HepG2 (cell line): ENCODE measurements at regions not wholly inside any gene's neighbourhood (a gene's known extent, or its start where the extent isn't known, plus 50 kb on each side); places are given as distances from the start of the nearest gene placed in this dataset.

Source experiments
- GFI1 ChIP-seq: sonication (generic); formaldehyde crosslinking; IDR thresholded peaks from 2 replicates; pipeline ENCODE4 v1.5.0; 2020; ENCODE audit warnings: missing genetic modification reagents, mild to moderate bottlenecking, borderline replicate concordance
- HMG20A ChIP-seq: IDR thresholded peaks from 2 replicates; pipeline ENCODE4 v1.6.1; 2016; ENCODE audit warnings: borderline replicate concordance
- HMGA1 ChIP-seq: sonication (generic); formaldehyde crosslinking; conservative IDR thresholded peaks from 2 replicates; pipeline ENCODE4 v1.4.0; 2020; ENCODE audit warnings: missing genetic modification reagents
- IRX3 ChIP-seq: sonication (generic); formaldehyde crosslinking; IDR thresholded peaks from 2 replicates; pipeline ENCODE4 v1.8.1; 2023; ENCODE audit warnings: mild to moderate bottlenecking, low read depth, missing genetic modification reagents, borderline replicate concordance
- NFKBIZ ChIP-seq: IDR thresholded peaks from 2 replicates; pipeline ENCODE4 v1.6.1; 2018; ENCODE audit warnings: missing genetic modification reagents, missing compliant biosample characterization
- SIX4 ChIP-seq: sonication (generic); formaldehyde crosslinking; IDR thresholded peaks from 2 replicates; pipeline ENCODE4 v1.4.0; 2020; ENCODE audit warnings: missing genetic modification reagents
- SRSF1 ChIP-seq: fragments of 200-400 bp; formaldehyde crosslinking; optimal IDR thresholded peaks from 2 replicates; pipeline ENCODE3; 2017; ENCODE audit warnings: mild to moderate bottlenecking, low read depth, low read length, moderate library complexity
- XRCC5 ChIP-seq: fragments of 200-400 bp; formaldehyde crosslinking; optimal IDR thresholded peaks from 2 replicates; pipeline ENCODE3; 2017; ENCODE audit warnings: mild to moderate bottlenecking, low read length
- ZNF234 ChIP-seq: sonication (generic); formaldehyde crosslinking; conservative IDR thresholded peaks from 2 replicates; pipeline ENCODE4 v1.5.1; 2020; ENCODE audit warnings: mild to moderate bottlenecking, missing genetic modification reagents
- ZNF30 ChIP-seq: sonication (generic); formaldehyde crosslinking; IDR thresholded peaks from 2 replicates; pipeline ENCODE4 v1.5.0; 2020; ENCODE audit warnings: mild to moderate bottlenecking, missing genetic modification reagents
- ZNF460 ChIP-seq: sonication (generic); formaldehyde crosslinking; IDR thresholded peaks from 2 replicates; pipeline ENCODE4 v1.5.1; 2020; ENCODE audit warnings: missing genetic modification reagents, mild to moderate bottlenecking, borderline replicate concordance
- ZNF562 ChIP-seq: sonication (generic); formaldehyde crosslinking; IDR thresholded peaks from 2 replicates; pipeline ENCODE4 v1.8.0; 2022; ENCODE audit warnings: missing genetic modification reagents, borderline replicate concordance
- ZSCAN21 ChIP-seq: sonication (generic); formaldehyde crosslinking; IDR thresholded peaks from 2 replicates; pipeline ENCODE4 v1.8.0; 2022; ENCODE audit warnings: mild to moderate bottlenecking, missing genetic modification reagents, moderate library complexity, borderline replicate concordance
- TF ChIP-seq, protein P1 (sequence below): sonication (generic); formaldehyde crosslinking; IDR thresholded peaks from 2 replicates; pipeline ENCODE4 v1.4.0; 2020; ENCODE audit warnings: mild to moderate bottlenecking, low read depth, missing genetic modification reagents
- TF ChIP-seq, protein P2 (sequence below): sonication (generic); formaldehyde crosslinking; IDR thresholded peaks from 2 replicates; pipeline ENCODE4 v1.4.0; 2020; ENCODE audit warnings: missing genetic modification reagents, mild to moderate bottlenecking, borderline replicate concordance
- TF ChIP-seq, protein P3 (sequence below): sonication (generic); formaldehyde crosslinking; IDR thresholded peaks from 2 replicates; pipeline ENCODE4 v1.4.0; 2020; ENCODE audit warnings: missing genetic modification reagents
- TF ChIP-seq, protein P4 (sequence below): sonication (generic); formaldehyde crosslinking; IDR thresholded peaks from 2 replicates; pipeline ENCODE4 v1.5.0; 2020; ENCODE audit warnings: missing genetic modification reagents
- TF ChIP-seq, protein P5 (sequence below): sonication (generic); formaldehyde crosslinking; IDR thresholded peaks from 2 replicates; pipeline ENCODE4 v1.9.0; 2022; ENCODE audit warnings: missing genetic modification reagents, mild to moderate bottlenecking, borderline replicate concordance
- TF ChIP-seq, protein P6 (sequence below): sonication (generic); formaldehyde crosslinking; IDR thresholded peaks from 2 replicates; pipeline ENCODE4 v1.4.0; 2020; ENCODE audit warnings: missing genetic modification reagents

DNA sequence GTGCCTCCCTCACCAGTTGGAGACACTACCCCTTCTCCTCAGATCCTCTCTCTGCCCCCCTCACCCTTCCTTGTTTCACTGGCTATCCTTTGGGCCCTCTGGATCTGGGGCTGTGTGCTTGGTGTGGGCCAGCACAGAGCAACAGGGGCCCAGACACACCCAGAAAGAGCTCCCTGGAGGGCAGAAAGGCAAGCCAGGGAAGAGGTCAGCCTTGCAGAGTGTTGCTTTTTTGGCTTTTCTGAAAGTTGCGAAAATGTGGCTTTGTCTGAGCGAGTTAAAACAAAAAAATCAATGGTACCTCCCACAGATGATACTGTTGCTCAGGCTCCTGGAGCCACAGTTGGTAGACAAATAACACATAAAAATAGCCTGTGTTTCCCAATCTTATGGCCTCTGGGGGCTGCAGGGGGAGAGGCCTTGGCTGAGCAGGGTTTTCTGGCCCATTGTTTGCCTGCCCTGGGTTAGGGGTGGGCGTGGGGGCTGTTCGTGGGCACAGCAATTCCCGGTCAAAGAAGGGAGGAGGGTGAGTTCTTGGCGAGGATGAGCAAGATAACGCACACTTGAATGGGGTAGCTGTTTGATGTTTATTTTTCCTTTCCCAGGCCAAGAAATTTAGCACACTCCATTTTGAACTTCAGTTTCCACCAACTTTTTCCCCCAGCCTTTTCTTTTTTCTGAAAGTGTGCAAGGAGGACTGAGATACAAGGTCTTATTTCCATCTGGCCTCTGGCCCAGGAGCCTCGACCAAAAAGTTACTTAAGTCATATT, 167.0 kb upstream of the HAAO start (continued):
- TF ChIP-seq, protein P1, sequence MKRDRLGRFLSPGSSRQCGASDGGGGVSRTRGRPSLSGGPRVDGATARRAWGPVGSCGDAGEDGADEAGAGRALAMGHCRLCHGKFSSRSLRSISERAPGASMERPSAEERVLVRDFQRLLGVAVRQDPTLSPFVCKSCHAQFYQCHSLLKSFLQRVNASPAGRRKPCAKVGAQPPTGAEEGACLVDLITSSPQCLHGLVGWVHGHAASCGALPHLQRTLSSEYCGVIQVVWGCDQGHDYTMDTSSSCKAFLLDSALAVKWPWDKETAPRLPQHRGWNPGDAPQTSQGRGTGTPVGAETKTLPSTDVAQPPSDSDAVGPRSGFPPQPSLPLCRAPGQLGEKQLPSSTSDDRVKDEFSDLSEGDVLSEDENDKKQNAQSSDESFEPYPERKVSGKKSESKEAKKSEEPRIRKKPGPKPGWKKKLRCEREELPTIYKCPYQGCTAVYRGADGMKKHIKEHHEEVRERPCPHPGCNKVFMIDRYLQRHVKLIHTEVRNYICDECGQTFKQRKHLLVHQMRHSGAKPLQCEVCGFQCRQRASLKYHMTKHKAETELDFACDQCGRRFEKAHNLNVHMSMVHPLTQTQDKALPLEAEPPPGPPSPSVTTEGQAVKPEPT (CRISPR knock-in tag), result no peak
- TF ChIP-seq HMGA1 (CRISPR knock-in tag), result no peak
- TF ChIP-seq, protein P2, sequence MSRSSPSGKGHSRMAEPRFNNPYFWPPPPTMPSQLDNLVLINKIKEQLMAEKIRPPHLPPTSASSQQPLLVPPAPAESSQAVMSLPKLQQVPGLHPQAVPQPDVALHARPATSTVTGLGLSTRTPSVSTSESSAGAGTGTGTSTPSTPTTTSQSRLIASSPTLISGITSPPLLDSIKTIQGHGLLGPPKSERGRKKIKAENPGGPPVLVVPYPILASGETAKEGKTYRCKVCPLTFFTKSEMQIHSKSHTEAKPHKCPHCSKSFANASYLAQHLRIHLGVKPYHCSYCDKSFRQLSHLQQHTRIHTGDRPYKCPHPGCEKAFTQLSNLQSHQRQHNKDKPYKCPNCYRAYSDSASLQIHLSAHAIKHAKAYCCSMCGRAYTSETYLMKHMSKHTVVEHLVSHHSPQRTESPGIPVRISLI, result no peak
- no peak for TF ChIP-seq ZNF30 (CRISPR knock-in tag)
- 0 out of 2 replicates have a peak, but pooled peaks have one; percentile 63 for TF ChIP-seq ZNF234 (CRISPR knock-in tag)
- no peak for TF ChIP-seq NFKBIZ (CRISPR knock-in tag)
- TF ChIP-seq ZSCAN21, result no peak
- TF ChIP-seq, protein P3, sequence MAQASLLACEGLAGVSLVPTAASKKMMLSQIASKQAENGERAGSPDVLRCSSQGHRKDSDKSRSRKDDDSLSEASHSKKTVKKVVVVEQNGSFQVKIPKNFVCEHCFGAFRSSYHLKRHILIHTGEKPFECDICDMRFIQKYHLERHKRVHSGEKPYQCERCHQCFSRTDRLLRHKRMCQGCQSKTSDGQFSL (CRISPR knock-in tag), result no peak
- TF ChIP-seq ZNF460 (CRISPR knock-in tag), result no peak
- TF ChIP-seq, protein P4, sequence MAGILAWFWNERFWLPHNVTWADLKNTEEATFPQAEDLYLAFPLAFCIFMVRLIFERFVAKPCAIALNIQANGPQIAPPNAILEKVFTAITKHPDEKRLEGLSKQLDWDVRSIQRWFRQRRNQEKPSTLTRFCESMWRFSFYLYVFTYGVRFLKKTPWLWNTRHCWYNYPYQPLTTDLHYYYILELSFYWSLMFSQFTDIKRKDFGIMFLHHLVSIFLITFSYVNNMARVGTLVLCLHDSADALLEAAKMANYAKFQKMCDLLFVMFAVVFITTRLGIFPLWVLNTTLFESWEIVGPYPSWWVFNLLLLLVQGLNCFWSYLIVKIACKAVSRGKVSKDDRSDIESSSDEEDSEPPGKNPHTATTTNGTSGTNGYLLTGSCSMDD (CRISPR knock-in tag), result no peak
- no peak for TF ChIP-seq XRCC5
- TF ChIP-seq, protein P5, sequence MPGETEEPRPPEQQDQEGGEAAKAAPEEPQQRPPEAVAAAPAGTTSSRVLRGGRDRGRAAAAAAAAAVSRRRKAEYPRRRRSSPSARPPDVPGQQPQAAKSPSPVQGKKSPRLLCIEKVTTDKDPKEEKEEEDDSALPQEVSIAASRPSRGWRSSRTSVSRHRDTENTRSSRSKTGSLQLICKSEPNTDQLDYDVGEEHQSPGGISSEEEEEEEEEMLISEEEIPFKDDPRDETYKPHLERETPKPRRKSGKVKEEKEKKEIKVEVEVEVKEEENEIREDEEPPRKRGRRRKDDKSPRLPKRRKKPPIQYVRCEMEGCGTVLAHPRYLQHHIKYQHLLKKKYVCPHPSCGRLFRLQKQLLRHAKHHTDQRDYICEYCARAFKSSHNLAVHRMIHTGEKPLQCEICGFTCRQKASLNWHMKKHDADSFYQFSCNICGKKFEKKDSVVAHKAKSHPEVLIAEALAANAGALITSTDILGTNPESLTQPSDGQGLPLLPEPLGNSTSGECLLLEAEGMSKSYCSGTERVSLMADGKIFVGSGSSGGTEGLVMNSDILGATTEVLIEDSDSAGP (CRISPR knock-in tag), result 0 out of 2 replicates have a peak, but pooled peaks have one; percentile 63
- TF ChIP-seq SIX4 (CRISPR knock-in tag), result no peak
- no peak; the same call in 1 of the 2 replicates for TF ChIP-seq IRX3 (CRISPR knock-in tag)
- TF ChIP-seq GFI1 (CRISPR knock-in tag), result no peak; the same call in 1 of the 2 replicates
- TF ChIP-seq, protein P6, sequence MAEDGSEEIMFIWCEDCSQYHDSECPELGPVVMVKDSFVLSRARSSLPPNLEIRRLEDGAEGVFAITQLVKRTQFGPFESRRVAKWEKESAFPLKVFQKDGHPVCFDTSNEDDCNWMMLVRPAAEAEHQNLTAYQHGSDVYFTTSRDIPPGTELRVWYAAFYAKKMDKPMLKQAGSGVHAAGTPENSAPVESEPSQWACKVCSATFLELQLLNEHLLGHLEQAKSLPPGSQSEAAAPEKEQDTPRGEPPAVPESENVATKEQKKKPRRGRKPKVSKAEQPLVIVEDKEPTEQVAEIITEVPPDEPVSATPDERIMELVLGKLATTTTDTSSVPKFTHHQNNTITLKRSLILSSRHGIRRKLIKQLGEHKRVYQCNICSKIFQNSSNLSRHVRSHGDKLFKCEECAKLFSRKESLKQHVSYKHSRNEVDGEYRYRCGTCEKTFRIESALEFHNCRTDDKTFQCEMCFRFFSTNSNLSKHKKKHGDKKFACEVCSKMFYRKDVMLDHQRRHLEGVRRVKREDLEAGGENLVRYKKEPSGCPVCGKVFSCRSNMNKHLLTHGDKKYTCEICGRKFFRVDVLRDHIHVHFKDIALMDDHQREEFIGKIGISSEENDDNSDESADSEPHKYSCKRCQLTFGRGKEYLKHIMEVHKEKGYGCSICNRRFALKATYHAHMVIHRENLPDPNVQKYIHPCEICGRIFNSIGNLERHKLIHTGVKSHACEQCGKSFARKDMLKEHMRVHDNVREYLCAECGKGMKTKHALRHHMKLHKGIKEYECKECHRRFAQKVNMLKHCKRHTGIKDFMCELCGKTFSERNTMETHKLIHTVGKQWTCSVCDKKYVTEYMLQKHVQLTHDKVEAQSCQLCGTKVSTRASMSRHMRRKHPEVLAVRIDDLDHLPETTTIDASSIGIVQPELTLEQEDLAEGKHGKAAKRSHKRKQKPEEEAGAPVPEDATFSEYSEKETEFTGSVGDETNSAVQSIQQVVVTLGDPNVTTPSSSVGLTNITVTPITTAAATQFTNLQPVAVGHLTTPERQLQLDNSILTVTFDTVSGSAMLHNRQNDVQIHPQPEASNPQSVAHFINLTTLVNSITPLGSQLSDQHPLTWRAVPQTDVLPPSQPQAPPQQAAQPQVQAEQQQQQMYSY, result no peak
- peak; percentile 26; the same call in 1 of the 2 replicates for TF ChIP-seq HMG20A (CRISPR knock-in tag)
- no peak for TF ChIP-seq SRSF1
- no peak for TF ChIP-seq ZNF562 (CRISPR knock-in tag)
